H9 (cell line): ENCODE measurements at regions not wholly inside any gene's neighbourhood (a gene's known extent, or its start where the extent isn't known, plus 50 kb on each side); places are given as distances from the start of the nearest gene placed in this dataset.

Source experiments
- DNase-seq: peaks from one replicate; pipeline ENCODE4 v3.0.0-alpha.2; 2017
- H2AFZ ChIP-seq: one replicate; pipeline ENCODE4 v1.6.1; 2013; ENCODE audit warnings: mild to moderate bottlenecking, low read length, control low read depth, moderate library complexity
- H2AK5ac ChIP-seq: 2 replicates; pipeline ENCODE4 v1.6.1; 2013; ENCODE audit warnings: low read length, control low read depth, mixed read lengths; ENCODE audit not compliant: insufficient read length
- H2BK120ac ChIP-seq: one replicate; pipeline ENCODE4 v1.6.1; 2013; ENCODE audit warnings: low read depth, mild to moderate bottlenecking, low read length, control low read depth, inconsistent platforms; ENCODE audit not compliant: poor library complexity, severe bottlenecking
- H2BK12ac ChIP-seq: 2 replicates; pipeline ENCODE4 v1.6.1; 2013; ENCODE audit warnings: low read length, control low read depth, mixed read lengths, low read depth; ENCODE audit not compliant: insufficient read length
- H2BK15ac ChIP-seq: 2 replicates; pipeline ENCODE4 v1.6.1; 2013; ENCODE audit warnings: low read depth, low read length, control low read depth
- H2BK20ac ChIP-seq: one replicate; pipeline ENCODE4 v1.6.1; 2013; ENCODE audit warnings: low read depth, mild to moderate bottlenecking, low read length, control low read depth, inconsistent platforms; ENCODE audit not compliant: poor library complexity, severe bottlenecking
- H2BK5ac ChIP-seq: 2 replicates; pipeline ENCODE4 v1.6.1; 2013; ENCODE audit warnings: low read length, control low read depth, mixed read lengths; ENCODE audit not compliant: insufficient read length
- H3K14ac ChIP-seq: 2 replicates; pipeline ENCODE4 v1.6.1; 2013; ENCODE audit warnings: low read length, control low read depth; ENCODE audit not compliant: insufficient read depth
- H3K18ac ChIP-seq: 2 replicates; pipeline ENCODE4 v1.6.1; 2013; ENCODE audit warnings: low read depth, mild to moderate bottlenecking, mixed read lengths, low read length, control low read depth; ENCODE audit not compliant: insufficient read length
- H3K23ac ChIP-seq: 2 replicates; pipeline ENCODE4 v1.6.1; 2013; ENCODE audit warnings: low read length, control low read depth, mixed read lengths, low read depth; ENCODE audit not compliant: insufficient read length
- H3K23me2 ChIP-seq: 2 replicates; pipeline ENCODE4 v1.6.1; 2013; ENCODE audit warnings: low read depth, mild to moderate bottlenecking, mixed read lengths, low read length, control low read depth; ENCODE audit not compliant: insufficient read length, poor library complexity, severe bottlenecking
- H3K27ac ChIP-seq: 2 replicates; pipeline ENCODE4 v1.5.1; 2013; ENCODE audit warnings: low read length, control low read depth, mixed read lengths, low read depth; ENCODE audit not compliant: insufficient read length
- H3K27me3 ChIP-seq: 2 replicates; pipeline ENCODE4 v1.6.1; 2013; ENCODE audit warnings: low read length, control low read depth, inconsistent platforms; ENCODE audit not compliant: insufficient read depth
- H3K4ac ChIP-seq: 2 replicates; pipeline ENCODE4 v1.6.1; 2013; ENCODE audit warnings: low read depth, mild to moderate bottlenecking, control low read depth, inconsistent platforms, low read length, moderate library complexity
- H3K4me1 ChIP-seq: 2 replicates; pipeline ENCODE4 v1.6.1; 2013; ENCODE audit warnings: low read length, control low read depth, inconsistent platforms; ENCODE audit not compliant: insufficient read depth
- H3K4me2 ChIP-seq: 2 replicates; pipeline ENCODE4 v1.6.1; 2013; ENCODE audit warnings: low read length, control low read depth, mixed read lengths; ENCODE audit not compliant: insufficient read length, insufficient read depth
- H3K56ac ChIP-seq: 2 replicates; pipeline ENCODE4 v1.6.1; 2013; ENCODE audit warnings: low read depth, mild to moderate bottlenecking, mixed read lengths, low read length, control low read depth; ENCODE audit not compliant: insufficient read length
- H3K79me1 ChIP-seq: 2 replicates; pipeline ENCODE4 v1.6.1; 2013; ENCODE audit warnings: low read depth, mild to moderate bottlenecking, moderate library complexity, low read length, control low read depth, inconsistent platforms; ENCODE audit not compliant: insufficient read depth, poor library complexity, severe bottlenecking
- H3K79me2 ChIP-seq: 2 replicates; pipeline ENCODE4 v1.6.1; 2013; ENCODE audit warnings: low read length, control low read depth, inconsistent platforms; ENCODE audit not compliant: insufficient read depth
- H3K9ac ChIP-seq: 2 replicates; pipeline ENCODE4 v1.6.1; 2013; ENCODE audit warnings: low read length, control low read depth, mixed read lengths; ENCODE audit not compliant: insufficient read length; ENCODE audit errors: extremely low read depth
- H3K9me3 ChIP-seq: one replicate; pipeline ENCODE4 v1.6.1; 2013; ENCODE audit warnings: low read depth, low read length, inconsistent platforms; ENCODE audit not compliant: control insufficient read depth
- H3T11ph ChIP-seq: one replicate; pipeline ENCODE4 v1.6.1; 2013; ENCODE audit warnings: mild to moderate bottlenecking, low read length, control low read depth, inconsistent platforms
- H4K20me1 ChIP-seq: one replicate; pipeline ENCODE4 v1.6.1; 2013; ENCODE audit not compliant: control insufficient read depth, insufficient read length, insufficient read depth
- H4K5ac ChIP-seq: 2 replicates; pipeline ENCODE4 v1.6.1; 2013; ENCODE audit warnings: low read depth, mild to moderate bottlenecking, mixed read lengths, low read length, control low read depth; ENCODE audit not compliant: insufficient read length
- H4K8ac ChIP-seq: replicated peaks from 2 replicates; pipeline ENCODE4 v1.6.1; 2013; ENCODE audit warnings: low read length, control low read depth, mixed read lengths, low read depth; ENCODE audit not compliant: insufficient read length
- H4K91ac ChIP-seq: 2 replicates; pipeline ENCODE4 v1.6.1; 2013; ENCODE audit warnings: low read depth, mild to moderate bottlenecking, moderate library complexity, mixed read lengths, low read length, control low read depth; ENCODE audit not compliant: insufficient read length
- H3K27ac Mint-ChIP-seq, 3 experiments: 2 replicates in 2 of 3; 3 replicates in 1 of 3; pipeline ENCODE4 v1.8.0; 2020 to 2021; ENCODE audit warnings: mixed read lengths in 3 of 3, mild to moderate bottlenecking in 1 of 3, moderate library complexity in 1 of 3
- H3K27me3 Mint-ChIP-seq: 2 replicates; pipeline ENCODE4 v1.8.0; 2021; ENCODE audit warnings: low read depth, mild to moderate bottlenecking, moderate library complexity, mixed read lengths
- H3K36me3 Mint-ChIP-seq, 3 experiments: 2 replicates in 2 of 3; 3 replicates in 1 of 3; pipeline ENCODE4 v1.8.0; 2020 to 2021; ENCODE audit warnings: low read depth in 3 of 3, mixed read lengths in 3 of 3; ENCODE audit not compliant: insufficient read depth in 1 of 3
- H3K4me1 Mint-ChIP-seq, 2 experiments: 2 replicates each; pipeline ENCODE4 v1.8.0; 2020; ENCODE audit warnings: mixed read lengths in 2 of 2
- H3K4me3 Mint-ChIP-seq, 2 experiments: 2 replicates in 1 of 2; 3 replicates in 1 of 2; pipeline ENCODE4 v1.8.0; 2020 to 2021; ENCODE audit warnings: mild to moderate bottlenecking in 2 of 2, mixed read lengths in 2 of 2, moderate library complexity in 1 of 2
- H3K9me3 Mint-ChIP-seq, 2 experiments: 2 replicates in 1 of 2; 3 replicates in 1 of 2; pipeline ENCODE4 v1.8.0; 2020; ENCODE audit warnings: mild to moderate bottlenecking in 2 of 2, mixed read lengths in 2 of 2, moderate library complexity in 1 of 2
- WGBS: extraction: QIAGEN DNeasy Blood & Tissue Kit; methylation state at CpG from one replicate; pipeline ENCODE4 v1.1.7; 2013; ENCODE audit warnings: missing lambda C conversion rate, low lambda C conversion rate, mixed read lengths; ENCODE audit not compliant: insufficient read length; ENCODE audit errors: extremely low coverage; 5-methylcytosine and 5-hydroxymethylcytosine counted together
- TF ChIP-seq, protein P1 (sequence below): fragments of 200-600 bp; sonication (generic); conservative IDR thresholded peaks from 3 replicates; pipeline ENCODE4 v1.8.0; 2021; ENCODE audit warnings: antibody characterized with exemption, mild to moderate bottlenecking

DNA sequence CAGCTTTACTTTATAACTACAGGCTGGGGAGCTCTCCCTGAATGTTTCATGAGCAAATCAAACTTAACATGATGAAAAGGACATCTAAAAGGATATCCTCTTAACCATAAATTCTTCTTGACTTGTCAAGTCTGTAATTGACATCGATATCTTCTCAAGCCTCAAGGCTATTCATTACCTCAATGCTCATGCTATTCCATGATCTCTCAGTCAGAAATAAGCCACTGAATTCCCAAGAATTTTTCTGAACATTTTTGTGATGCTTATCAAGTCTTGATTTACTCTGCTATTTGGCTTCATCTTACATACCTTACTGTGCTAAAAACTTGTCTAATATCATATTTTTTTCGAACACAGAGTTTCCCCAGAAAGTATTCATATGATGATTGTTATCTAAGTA lies 433.4 kb downstream of the PDGFC start:
- Histone ChIP-seq H3K27me3 (no peaks in the 10 kb centered on the region), H3K23ac (no peak overlapping the region), H2BK5ac (no peak overlapping the region), H4K8ac (no peak overlapping the region), H2BK120ac (no peak overlapping the region), H3K23me2 (no peaks in the 10 kb centered on the region), H3K4me2 (no peak overlapping the region), H2BK20ac (no peak overlapping the region), H2BK12ac (no peak overlapping the region), H4K91ac (no peak overlapping the region), H4K5ac (no peak overlapping the region), H3K9me3 (no peaks in the 10 kb centered on the region), H3K79me1 (no peaks in the 10 kb centered on the region), H3K14ac (no peak overlapping the region), H3K4me1 (no peaks in the 10 kb centered on the region), H3K18ac (no peak overlapping the region), H3K9ac (no peak overlapping the region), H3K4ac (no peak overlapping the region), H2AK5ac (no peak overlapping the region), H4K20me1 (no peaks in the 10 kb centered on the region), H3K56ac (no peak overlapping the region), H3K27ac (no peak overlapping the region), H3T11ph (no peak overlapping the region), H2AFZ (no peak overlapping the region), H2BK15ac (no peak overlapping the region), H3K79me2 (no peaks in the 10 kb centered on the region)
- no peaks in the 10 kb centered on the region for H3K36me3 Mint-ChIP-seq
- H3K27me3 Mint-ChIP-seq: no peaks in the 10 kb centered on the region
- H3K4me3 Mint-ChIP-seq: no peak overlapping the region
- DNase-seq: no peak
- TF ChIP-seq, protein P1, sequence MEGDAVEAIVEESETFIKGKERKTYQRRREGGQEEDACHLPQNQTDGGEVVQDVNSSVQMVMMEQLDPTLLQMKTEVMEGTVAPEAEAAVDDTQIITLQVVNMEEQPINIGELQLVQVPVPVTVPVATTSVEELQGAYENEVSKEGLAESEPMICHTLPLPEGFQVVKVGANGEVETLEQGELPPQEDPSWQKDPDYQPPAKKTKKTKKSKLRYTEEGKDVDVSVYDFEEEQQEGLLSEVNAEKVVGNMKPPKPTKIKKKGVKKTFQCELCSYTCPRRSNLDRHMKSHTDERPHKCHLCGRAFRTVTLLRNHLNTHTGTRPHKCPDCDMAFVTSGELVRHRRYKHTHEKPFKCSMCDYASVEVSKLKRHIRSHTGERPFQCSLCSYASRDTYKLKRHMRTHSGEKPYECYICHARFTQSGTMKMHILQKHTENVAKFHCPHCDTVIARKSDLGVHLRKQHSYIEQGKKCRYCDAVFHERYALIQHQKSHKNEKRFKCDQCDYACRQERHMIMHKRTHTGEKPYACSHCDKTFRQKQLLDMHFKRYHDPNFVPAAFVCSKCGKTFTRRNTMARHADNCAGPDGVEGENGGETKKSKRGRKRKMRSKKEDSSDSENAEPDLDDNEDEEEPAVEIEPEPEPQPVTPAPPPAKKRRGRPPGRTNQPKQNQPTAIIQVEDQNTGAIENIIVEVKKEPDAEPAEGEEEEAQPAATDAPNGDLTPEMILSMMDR: no peak
- H3K4me1 Mint-ChIP-seq: no peaks in the 10 kb centered on the region
- H3K27ac Mint-ChIP-seq: no peak overlapping the region
- WGBS: no CpG with 5 or more reads among the region's 2 CpGs
- H3K9me3 Mint-ChIP-seq: peaks cover 0 to 1% of the 10 kb centered on the region in 2 experiments; a peak in 3 of 5 replicates
